ENCODE measurements at regions not wholly inside any gene's neighbourhood (a gene's known extent, or its start where the extent isn't known, plus 50 kb on each side); places are given as distances from the start of the nearest gene placed in this dataset.

GRCh38 chr6:56789342-56789741 lies 146.7 kb upstream of the DST start:
- intact Hi-C loops (cut with micrococcal nuclease; ENCODE audit: unreplicated experiment): no loop called here
- POLR2A ChIA-PET: no interaction called here
- no peak for FAIRE-seq
- WGBS (ENCODE audit: low lambda C conversion rate): 51% methylated on average over 1 of the region's 1 CpG
- no peak for DNase-seq (ENCODE audit: low spot score)
- BruUV-seq (replicated peaks): no TSS peak
- Histone ChIP-seq H3K4me1 (ENCODE audit: insufficient read depth, low read length) (no peaks in the 10 kb centered on the region), H3K9me3 (ENCODE audit: low read length) (no peaks in the 10 kb centered on the region), H3K36me3 (replicated peaks in 1 of 2; ENCODE audit: control insufficient read depth in 1 of 2, insufficient read depth in 2 of 2, low read length in 2 of 2) (no peaks in the 10 kb centered on the region), H3K4me2 (ENCODE audit: low read depth, low read length) (no peak overlapping the region), H2AFZ (ENCODE audit: low read length) (no peak overlapping the region), H4K20me1 (ENCODE audit: insufficient read depth, low read length) (no peaks in the 10 kb centered on the region), H3K4me3 (replicated peaks in 1 of 3; ENCODE audit: insufficient read depth in 1 of 3, low read depth in 2 of 3, low read length in 3 of 3) (no peak overlapping the region), H3K9ac (ENCODE audit: insufficient read depth, low read depth, low read length) (no peak overlapping the region), H3K27ac (ENCODE audit: extremely low read length, insufficient read depth, low read length) (no peak overlapping the region), H3K79me2 (ENCODE audit: insufficient read depth, low read length) (no peaks in the 10 kb centered on the region), H3K27me3 (ENCODE audit: control insufficient read depth in 1 of 2, insufficient read depth in 2 of 2, low read length in 2 of 2) (no peaks in the 10 kb centered on the region)
- no peak for ATAC-seq
- CTCF ChIA-PET (ENCODE audit: low intra/inter-chr PET ratio, low total read pairs): no interaction called here
- in situ Hi-C loops (cut with HindIII; ENCODE audit: extremely low pct_ligation_motif_present, low pct_unique_long_range_greater_than_20kb): no loop called here
- peak; percentile 76 for TF ChIP-seq CEBPB (IDR thresholded peaks at IDR 0.05; ENCODE audit: borderline replicate concordance, low read depth, low read length)
- TF ChIP-seq ASH2L (IDR thresholded peaks at IDR 0.05; ENCODE audit: insufficient read length, low read depth, low read length): no peak
- TF ChIP-seq NCOA5 (CRISPR knock-in tag; IDR thresholded peaks at IDR 0.05): no peak

- intact Hi-C loops (cut with micrococcal nuclease; ENCODE audit: unreplicated experiment) (no loop called here), in situ Hi-C loops (cut with HindIII; ENCODE audit: extremely low pct_ligation_motif_present, low pct_unique_long_range_greater_than_20kb) (no loop called here)
- CTCF ChIA-PET (ENCODE audit: low intra/inter-chr PET ratio, low total read pairs): no interaction called here
- Histone ChIP-seq H3K27me3 (ENCODE audit: control insufficient read depth in 1 of 2, insufficient read depth in 2 of 2, low read length in 2 of 2) (no peaks in the 10 kb centered on the region), H4K20me1 (ENCODE audit: insufficient read depth, low read length) (no peaks in the 10 kb centered on the region), H3K4me2 (ENCODE audit: low read depth, low read length) (no peak overlapping the region), H3K36me3 (replicated peaks in 1 of 2; ENCODE audit: control insufficient read depth in 1 of 2, insufficient read depth in 2 of 2, low read length in 2 of 2) (no peaks in the 10 kb centered on the region), H3K27ac (ENCODE audit: extremely low read length, insufficient read depth, low read length) (no peak overlapping the region), H2AFZ (ENCODE audit: low read length) (no peak overlapping the region), H3K9me3 (ENCODE audit: low read length) (no peaks in the 10 kb centered on the region), H3K9ac (ENCODE audit: insufficient read depth, low read depth, low read length) (no peak overlapping the region), H3K79me2 (ENCODE audit: insufficient read depth, low read length) (no peaks in the 10 kb centered on the region), H3K4me1 (ENCODE audit: insufficient read depth, low read length) (no peaks in the 10 kb centered on the region), H3K4me3 (replicated peaks in 1 of 3; ENCODE audit: insufficient read depth in 1 of 3, low read depth in 2 of 3, low read length in 3 of 3) (no peak overlapping the region)
- no peak for TF ChIP-seq KAT8 (CRISPR knock-in tag; IDR thresholded peaks at IDR 0.05)
- no peak for TF ChIP-seq ZFP36L2 (CRISPR knock-in tag; IDR thresholded peaks at IDR 0.05)
- TF ChIP-seq GATA4 (IDR thresholded peaks at IDR 0.05; ENCODE audit: borderline replicate concordance, low read depth): no peak
- no peak for TF ChIP-seq RBM22 (optimal IDR thresholded peaks at IDR 0.05; ENCODE audit: low read length)
- TF ChIP-seq, protein P1, sequence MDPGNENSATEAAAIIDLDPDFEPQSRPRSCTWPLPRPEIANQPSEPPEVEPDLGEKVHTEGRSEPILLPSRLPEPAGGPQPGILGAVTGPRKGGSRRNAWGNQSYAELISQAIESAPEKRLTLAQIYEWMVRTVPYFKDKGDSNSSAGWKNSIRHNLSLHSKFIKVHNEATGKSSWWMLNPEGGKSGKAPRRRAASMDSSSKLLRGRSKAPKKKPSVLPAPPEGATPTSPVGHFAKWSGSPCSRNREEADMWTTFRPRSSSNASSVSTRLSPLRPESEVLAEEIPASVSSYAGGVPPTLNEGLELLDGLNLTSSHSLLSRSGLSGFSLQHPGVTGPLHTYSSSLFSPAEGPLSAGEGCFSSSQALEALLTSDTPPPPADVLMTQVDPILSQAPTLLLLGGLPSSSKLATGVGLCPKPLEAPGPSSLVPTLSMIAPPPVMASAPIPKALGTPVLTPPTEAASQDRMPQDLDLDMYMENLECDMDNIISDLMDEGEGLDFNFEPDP (CRISPR knock-in tag; conservative IDR thresholded peaks at IDR 0.05): no peak
- no peak for TF ChIP-seq ASH2L (IDR thresholded peaks at IDR 0.05; ENCODE audit: insufficient read length, low read depth, low read length)
- TF ChIP-seq MIER3 (CRISPR knock-in tag; IDR thresholded peaks at IDR 0.05; ENCODE audit: borderline replicate concordance): no peak
- no peak for TF ChIP-seq BRCA1 (CRISPR knock-in tag; IDR thresholded peaks at IDR 0.05)
- no peak for TF ChIP-seq MYNN (CRISPR knock-in tag; IDR thresholded peaks at IDR 0.05; ENCODE audit: low read depth)
- TF ChIP-seq, protein P2, sequence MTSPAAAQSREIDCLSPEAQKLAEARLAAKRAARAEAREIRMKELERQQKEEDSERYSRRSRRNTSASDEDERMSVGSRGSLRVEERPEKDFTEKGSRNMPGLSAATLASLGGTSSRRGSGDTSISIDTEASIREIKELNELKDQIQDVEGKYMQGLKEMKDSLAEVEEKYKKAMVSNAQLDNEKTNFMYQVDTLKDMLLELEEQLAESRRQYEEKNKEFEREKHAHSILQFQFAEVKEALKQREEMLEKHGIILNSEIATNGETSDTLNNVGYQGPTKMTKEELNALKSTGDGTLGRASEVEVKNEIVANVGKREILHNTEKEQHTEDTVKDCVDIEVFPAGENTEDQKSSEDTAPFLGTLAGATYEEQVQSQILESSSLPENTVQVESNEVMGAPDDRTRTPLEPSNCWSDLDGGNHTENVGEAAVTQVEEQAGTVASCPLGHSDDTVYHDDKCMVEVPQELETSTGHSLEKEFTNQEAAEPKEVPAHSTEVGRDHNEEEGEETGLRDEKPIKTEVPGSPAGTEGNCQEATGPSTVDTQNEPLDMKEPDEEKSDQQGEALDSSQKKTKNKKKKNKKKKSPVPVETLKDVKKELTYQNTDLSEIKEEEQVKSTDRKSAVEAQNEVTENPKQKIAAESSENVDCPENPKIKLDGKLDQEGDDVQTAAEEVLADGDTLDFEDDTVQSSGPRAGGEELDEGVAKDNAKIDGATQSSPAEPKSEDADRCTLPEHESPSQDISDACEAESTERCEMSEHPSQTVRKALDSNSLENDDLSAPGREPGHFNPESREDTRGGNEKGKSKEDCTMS (CRISPR knock-in tag; conservative IDR thresholded peaks at IDR 0.05): no peak
- no peak for TF ChIP-seq HOXA9 (CRISPR knock-in tag; IDR thresholded peaks at IDR 0.05; ENCODE audit: borderline replicate concordance)
- TF ChIP-seq JUND (CRISPR knock-in tag; IDR thresholded peaks at IDR 0.05): no peak
- no peak for TF ChIP-seq ZNF501 (CRISPR knock-in tag; IDR thresholded peaks at IDR 0.05)
- POLR2A ChIA-PET: no interaction called here
- no peak for FAIRE-seq
- no TSS peak for BruUV-seq (replicated peaks)
- DNase-seq (ENCODE audit: low spot score): no peak
- ATAC-seq: no peak
- 65% methylated on average over 1 of the region's 1 CpG for WGBS (ENCODE audit: low lambda C conversion rate)
These were observed 144.5 kb upstream of the DST start for GRCh38 chr6:56787209-56787608.

All from HepG2 (cell line).